ENCODE measurements at regions not wholly inside any gene's neighbourhood (a gene's known extent, or its start where the extent isn't known, plus 50 kb on each side); places are given as distances from the start of the nearest gene placed in this dataset.
"Not testable (repeated sequence)": the region's sequence is repeated elsewhere in the genome, so short reads cannot be mapped to it uniquely, and the experiment has no call there.

- no peak for DNase-seq (ENCODE audit: low read depth)
- no peak for TF ChIP-seq CTCF (conservative IDR thresholded peaks at IDR 0.05; ENCODE audit: low read depth, low read length)
- no peak overlapping the region for H3K4me3 ChIP-seq (ENCODE audit: low read depth, low read length)
These were observed 166.2 kb downstream of the TRIM43 start for GRCh38 chr2:95757988-95758387.

GRCh38 chr2:95759481-95760246 lies 167.9 kb downstream of the TRIM43 start:
- DNase-seq (ENCODE audit: low read depth), result no peak
- TF ChIP-seq CTCF (conservative IDR thresholded peaks at IDR 0.05; ENCODE audit: low read depth, low read length), result no peak
- no peak overlapping the region for H3K4me3 ChIP-seq (ENCODE audit: low read depth, low read length)

GRCh38 chr2:95760806-95761525 lies 169.2 kb downstream of the TRIM43 start:
- no peak overlapping the region for H3K4me3 ChIP-seq (ENCODE audit: low read depth, low read length)
- peak; percentile 29 for DNase-seq (ENCODE audit: low read depth)

GRCh38 chr2:95761556-95761955 lies 169.8 kb downstream of the TRIM43 start:
- no peak for DNase-seq (ENCODE audit: low read depth)
- TF ChIP-seq CTCF (conservative IDR thresholded peaks at IDR 0.05; ENCODE audit: low read depth, low read length), result no peak
- H3K4me3 ChIP-seq (ENCODE audit: low read depth, low read length), result no peak overlapping the region

More at GRCh38 chr2:95760806-95761525, 169.2 kb downstream of the TRIM43 start:
- no peak for TF ChIP-seq CTCF (conservative IDR thresholded peaks at IDR 0.05; ENCODE audit: low read depth, low read length)

GRCh38 chr2:95762023-95763021 lies 170.5 kb downstream of the TRIM43 start:
- not testable (repeated sequence) for H3K4me3 ChIP-seq (ENCODE audit: low read depth, low read length); DNase-seq (ENCODE audit: low read depth)

GRCh38 chr2:95763074-95763473 lies 171.3 kb downstream of the TRIM43 start:
- not testable (repeated sequence) for DNase-seq (ENCODE audit: low read depth); H3K4me3 ChIP-seq (ENCODE audit: low read depth, low read length)

- H3K4me3 ChIP-seq (ENCODE audit: low read depth, low read length); DNase-seq (ENCODE audit: low read depth): not testable (repeated sequence)
These were observed 173.2 kb downstream of the TRIM43 start for GRCh38 chr2:95764966-95765365.

- DNase-seq (ENCODE audit: low read depth); H3K4me3 ChIP-seq (ENCODE audit: low read depth, low read length): not testable (repeated sequence)
These were observed 174.4 kb downstream of the TRIM43 start for GRCh38 chr2:95765925-95766910.

GRCh38 chr2:95767531-95767930 lies 175.7 kb downstream of the TRIM43 start:
- not testable (repeated sequence) for H3K4me3 ChIP-seq (ENCODE audit: low read depth, low read length); DNase-seq (ENCODE audit: low read depth)

- H3K4me3 ChIP-seq (ENCODE audit: low read depth, low read length); DNase-seq (ENCODE audit: low read depth): not testable (repeated sequence)
These were observed 176.1 kb downstream of the TRIM43 start for GRCh38 chr2:95767950-95768349.

- not testable (repeated sequence) for DNase-seq (ENCODE audit: low read depth); H3K4me3 ChIP-seq (ENCODE audit: low read depth, low read length)
These were observed 177.5 kb downstream of the TRIM43 start for GRCh38 chr2:95769256-95769655.

- not testable (repeated sequence) for H3K4me3 ChIP-seq (ENCODE audit: low read depth, low read length); DNase-seq (ENCODE audit: low read depth)
These were observed 178.9 kb downstream of the TRIM43 start for GRCh38 chr2:95770726-95771125.

Measured in epithelial cell of proximal tubule (primary cell).